Liver (tissue), 8 donors: ENCODE measurements at regions not wholly inside any gene's neighbourhood (a gene's known extent, or its start where the extent isn't known, plus 50 kb on each side); places are given as distances from the start of the nearest gene placed in this dataset.

Source experiments
- DNase-seq: peaks from one replicate; pipeline ENCODE4 v3.0.0-alpha.2; 2017; ENCODE audit warnings: low spot score
- H3K27ac ChIP-seq, 2 donors: one replicate each; pipeline ENCODE4 v1.7.0; 2013; ENCODE audit warnings: inconsistent platforms in 2 of 2, low read length in 2 of 2, control low read depth in 1 of 2, low read depth in 1 of 2, mild to moderate bottlenecking in 1 of 2
- H3K27me3 ChIP-seq, 4 donors: one replicate each; pipeline versions ENCODE4 v1.6.1 to v1.7.0; 2013; ENCODE audit warnings: low read length in 3 of 4, inconsistent platforms in 1 of 4, mild to moderate bottlenecking in 1 of 4, moderate library complexity in 1 of 4; ENCODE audit not compliant: control insufficient read depth in 4 of 4, insufficient read depth in 4 of 4
- H3K36me3 ChIP-seq, 4 donors: one replicate each; pipeline versions ENCODE4 v1.6.1 to v1.7.0; 2013; ENCODE audit warnings: low read length in 3 of 4, mild to moderate bottlenecking in 3 of 4, low read depth in 1 of 4, moderate library complexity in 1 of 4; ENCODE audit not compliant: control insufficient read depth in 4 of 4, insufficient read depth in 3 of 4
- H3K4me1 ChIP-seq, 4 donors: one replicate each; pipeline versions ENCODE4 v1.6.1 to v1.7.0; 2013; ENCODE audit warnings: low read length in 3 of 4, mild to moderate bottlenecking in 3 of 4, moderate library complexity in 1 of 4; ENCODE audit not compliant: control insufficient read depth in 4 of 4, insufficient read depth in 4 of 4
- H3K4me3 ChIP-seq, 3 donors: one replicate each; pipeline versions ENCODE4 v1.6.1 to v1.7.0; 2013; ENCODE audit warnings: low read length in 3 of 3, control low read depth in 1 of 3, low read depth in 1 of 3, mild to moderate bottlenecking in 1 of 3
- H3K9ac ChIP-seq, 2 donors: one replicate each; pipeline ENCODE4 v1.7.0; 2013; ENCODE audit warnings: low read length in 2 of 2, mild to moderate bottlenecking in 2 of 2, moderate library complexity in 2 of 2, control low read depth in 1 of 2, low read depth in 1 of 2
- H3K9me3 ChIP-seq, 4 donors: one replicate each; pipeline versions ENCODE4 v1.6.1 to v1.7.0; 2013; ENCODE audit warnings: low read length in 3 of 4; ENCODE audit not compliant: control insufficient read depth in 4 of 4
- EGR1 ChIP-seq, 2 donors: IDR thresholded peaks; 2 replicates each; pipeline ENCODE4 v1.6.1; 2016 to 2018; ENCODE audit warnings: antibody characterized with exemption in 2 of 2, low read depth in 2 of 2
- FOXA1 ChIP-seq: IDR thresholded peaks from 2 replicates; pipeline ENCODE4 v1.6.1; 2016; ENCODE audit warnings: antibody characterized with exemption
- FOXA2 ChIP-seq: IDR thresholded peaks from 2 replicates; pipeline ENCODE4 v1.6.1; 2016; ENCODE audit warnings: antibody characterized with exemption
- GABPA ChIP-seq, 2 donors: IDR thresholded peaks in 1 of 2; conservative IDR thresholded peaks in 1 of 2; 2 replicates each; pipeline ENCODE4 v1.6.1; 2016; ENCODE audit warnings: antibody characterized with exemption in 2 of 2, mild to moderate bottlenecking in 1 of 2, moderate library complexity in 1 of 2
- HNF4A ChIP-seq, 2 donors: conservative IDR thresholded peaks; 2 replicates each; pipeline ENCODE4 v1.6.1; 2016; ENCODE audit warnings: antibody characterized with exemption in 2 of 2, mild to moderate bottlenecking in 2 of 2
- HNF4G ChIP-seq: IDR thresholded peaks from 2 replicates; pipeline ENCODE4 v1.6.1; 2016; ENCODE audit warnings: antibody characterized with exemption
- JUND ChIP-seq, 2 donors: IDR thresholded peaks; 2 replicates each; pipeline ENCODE4 v1.6.1; 2016; ENCODE audit warnings: antibody characterized with exemption in 2 of 2
- NR2F2 ChIP-seq: IDR thresholded peaks from 2 replicates; pipeline ENCODE4 v1.6.1; 2016; ENCODE audit warnings: antibody characterized with exemption
- RAD21 ChIP-seq, 2 donors: IDR thresholded peaks; 2 replicates each; pipeline ENCODE4 v1.6.1; 2016; ENCODE audit warnings: antibody characterized with exemption in 2 of 2, mild to moderate bottlenecking in 2 of 2
- RXRA ChIP-seq, 2 donors: IDR thresholded peaks; 2 replicates each; pipeline ENCODE4 v1.6.1; 2017 to 2018; ENCODE audit warnings: antibody characterized with exemption in 2 of 2, mild to moderate bottlenecking in 1 of 2
- SP1 ChIP-seq: IDR thresholded peaks from 2 replicates; pipeline ENCODE4 v1.6.1; 2018; ENCODE audit warnings: antibody characterized with exemption, mild to moderate bottlenecking
- TAF1 ChIP-seq: conservative IDR thresholded peaks from 2 replicates; pipeline ENCODE4 v1.6.1; 2016; ENCODE audit warnings: antibody characterized with exemption, mild to moderate bottlenecking
- YY1 ChIP-seq: IDR thresholded peaks from 2 replicates; pipeline ENCODE4 v1.6.1; 2016; ENCODE audit warnings: antibody characterized with exemption, mild to moderate bottlenecking
- WGBS: extraction: QIAGEN DNeasy Blood & Tissue Kit; methylation state at CpG from one replicate; pipeline ENCODE4 v1.1.7; 2013; 5-methylcytosine and 5-hydroxymethylcytosine counted together
- TF ChIP-seq, protein P1 (sequence below): IDR thresholded peaks from 2 replicates; pipeline ENCODE4 v1.6.1; 2016; ENCODE audit warnings: antibody characterized with exemption
- TF ChIP-seq, protein P2 (sequence below): IDR thresholded peaks from 2 replicates; pipeline ENCODE4 v1.6.1; 2016; ENCODE audit warnings: antibody characterized with exemption, mild to moderate bottlenecking
- TF ChIP-seq, protein P3 (sequence below): IDR thresholded peaks from 2 replicates; pipeline ENCODE4 v1.6.1; 2016; ENCODE audit warnings: antibody characterized with exemption
- TF ChIP-seq, protein P4 (sequence below): fragments of 150-350 bp; IDR thresholded peaks from 2 replicates; pipeline ENCODE4 v1.5.1; 2017; ENCODE audit warnings: improper control_type of control experiment, low read depth, low read length; ENCODE audit not compliant: missing input control
- TF ChIP-seq, protein P5 (sequence below): IDR thresholded peaks from 2 replicates; pipeline ENCODE4 v1.6.1; 2016; ENCODE audit warnings: antibody characterized with exemption
- donor health status: healthy.
- donor health status: healthy.
- donor health status: healthy.
- donor health status: healthy.
- donor health status: healthy.

DNA sequence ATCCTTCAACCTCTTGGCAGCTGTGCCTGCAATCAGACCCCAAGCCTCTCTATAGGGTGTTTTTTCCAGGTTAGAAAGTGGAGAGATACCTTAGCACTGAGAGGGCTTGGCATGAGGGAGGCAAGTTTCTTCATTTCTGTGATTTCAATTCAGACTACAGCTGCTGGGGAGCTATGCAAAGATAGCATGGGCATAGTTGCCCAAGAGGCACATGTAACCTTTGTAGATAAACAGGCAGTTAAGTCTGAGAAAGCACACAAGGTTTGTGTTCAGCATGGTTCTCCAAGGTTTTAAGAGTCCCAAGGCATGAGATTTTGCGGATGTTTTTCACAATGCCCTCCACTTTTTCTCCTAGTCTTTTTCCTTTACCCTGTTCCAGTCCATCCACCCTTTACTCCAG, 385.0 kb upstream of the ETAA1 start:
- DNase-seq = no peak
- no peak overlapping the region for H3K4me3 ChIP-seq
- H3K4me1 ChIP-seq = no peaks in the 10 kb centered on the region
- TF ChIP-seq, protein P1, sequence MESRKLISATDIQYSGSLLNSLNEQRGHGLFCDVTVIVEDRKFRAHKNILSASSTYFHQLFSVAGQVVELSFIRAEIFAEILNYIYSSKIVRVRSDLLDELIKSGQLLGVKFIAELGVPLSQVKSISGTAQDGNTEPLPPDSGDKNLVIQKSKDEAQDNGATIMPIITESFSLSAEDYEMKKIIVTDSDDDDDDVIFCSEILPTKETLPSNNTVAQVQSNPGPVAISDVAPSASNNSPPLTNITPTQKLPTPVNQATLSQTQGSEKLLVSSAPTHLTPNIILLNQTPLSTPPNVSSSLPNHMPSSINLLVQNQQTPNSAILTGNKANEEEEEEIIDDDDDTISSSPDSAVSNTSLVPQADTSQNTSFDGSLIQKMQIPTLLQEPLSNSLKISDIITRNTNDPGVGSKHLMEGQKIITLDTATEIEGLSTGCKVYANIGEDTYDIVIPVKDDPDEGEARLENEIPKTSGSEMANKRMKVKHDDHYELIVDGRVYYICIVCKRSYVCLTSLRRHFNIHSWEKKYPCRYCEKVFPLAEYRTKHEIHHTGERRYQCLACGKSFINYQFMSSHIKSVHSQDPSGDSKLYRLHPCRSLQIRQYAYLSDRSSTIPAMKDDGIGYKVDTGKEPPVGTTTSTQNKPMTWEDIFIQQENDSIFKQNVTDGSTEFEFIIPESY = no peak
- TF ChIP-seq GABPA (IDR thresholded peaks at IDR 0.05 in 1 of 2, conservative IDR thresholded peaks at IDR 0.05 in 1 of 2) (no peak), FOXA2 (no peak), RAD21 (IDR thresholded peaks at IDR 0.05) (no peak), RXRA (IDR thresholded peaks at IDR 0.05) (no peak), HNF4G (no peak), SP1 (no peak), YY1 (no peak)
- TF ChIP-seq, protein P2, sequence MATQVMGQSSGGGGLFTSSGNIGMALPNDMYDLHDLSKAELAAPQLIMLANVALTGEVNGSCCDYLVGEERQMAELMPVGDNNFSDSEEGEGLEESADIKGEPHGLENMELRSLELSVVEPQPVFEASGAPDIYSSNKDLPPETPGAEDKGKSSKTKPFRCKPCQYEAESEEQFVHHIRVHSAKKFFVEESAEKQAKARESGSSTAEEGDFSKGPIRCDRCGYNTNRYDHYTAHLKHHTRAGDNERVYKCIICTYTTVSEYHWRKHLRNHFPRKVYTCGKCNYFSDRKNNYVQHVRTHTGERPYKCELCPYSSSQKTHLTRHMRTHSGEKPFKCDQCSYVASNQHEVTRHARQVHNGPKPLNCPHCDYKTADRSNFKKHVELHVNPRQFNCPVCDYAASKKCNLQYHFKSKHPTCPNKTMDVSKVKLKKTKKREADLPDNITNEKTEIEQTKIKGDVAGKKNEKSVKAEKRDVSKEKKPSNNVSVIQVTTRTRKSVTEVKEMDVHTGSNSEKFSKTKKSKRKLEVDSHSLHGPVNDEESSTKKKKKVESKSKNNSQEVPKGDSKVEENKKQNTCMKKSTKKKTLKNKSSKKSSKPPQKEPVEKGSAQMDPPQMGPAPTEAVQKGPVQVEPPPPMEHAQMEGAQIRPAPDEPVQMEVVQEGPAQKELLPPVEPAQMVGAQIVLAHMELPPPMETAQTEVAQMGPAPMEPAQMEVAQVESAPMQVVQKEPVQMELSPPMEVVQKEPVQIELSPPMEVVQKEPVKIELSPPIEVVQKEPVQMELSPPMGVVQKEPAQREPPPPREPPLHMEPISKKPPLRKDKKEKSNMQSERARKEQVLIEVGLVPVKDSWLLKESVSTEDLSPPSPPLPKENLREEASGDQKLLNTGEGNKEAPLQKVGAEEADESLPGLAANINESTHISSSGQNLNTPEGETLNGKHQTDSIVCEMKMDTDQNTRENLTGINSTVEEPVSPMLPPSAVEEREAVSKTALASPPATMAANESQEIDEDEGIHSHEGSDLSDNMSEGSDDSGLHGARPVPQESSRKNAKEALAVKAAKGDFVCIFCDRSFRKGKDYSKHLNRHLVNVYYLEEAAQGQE = no peak
- TF ChIP-seq, protein P3, sequence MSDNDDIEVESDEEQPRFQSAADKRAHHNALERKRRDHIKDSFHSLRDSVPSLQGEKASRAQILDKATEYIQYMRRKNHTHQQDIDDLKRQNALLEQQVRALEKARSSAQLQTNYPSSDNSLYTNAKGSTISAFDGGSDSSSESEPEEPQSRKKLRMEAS = no peak
- H3K27me3 ChIP-seq = no peaks in the 10 kb centered on the region
- WGBS = 91% methylated on average over 1 of the region's 1 CpG
- no peak overlapping the region for H3K9ac ChIP-seq
- no peak overlapping the region for H3K27ac ChIP-seq
- H3K36me3 ChIP-seq = no peaks in the 10 kb centered on the region
- no peaks in the 10 kb centered on the region for H3K9me3 ChIP-seq

DNA sequence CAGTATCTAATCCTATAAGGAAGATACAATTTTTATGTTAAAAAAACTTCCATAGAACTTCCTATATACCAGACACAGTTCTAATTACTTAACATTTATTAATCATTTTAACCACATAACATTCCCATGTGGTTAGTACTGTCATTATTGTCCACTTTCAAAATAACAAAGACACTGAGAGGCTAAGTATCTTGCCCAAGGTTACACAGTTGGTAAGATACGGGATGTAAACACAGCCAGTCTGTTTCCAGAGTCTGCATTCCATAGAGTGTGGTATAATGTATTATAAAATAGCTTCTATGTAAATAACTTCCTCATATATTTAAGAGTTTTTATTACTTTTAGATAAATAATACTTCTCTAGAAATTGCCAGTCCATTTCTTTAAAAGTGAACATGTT, 383.3 kb upstream of the ETAA1 start:
- 86% methylated on average over 1 of the region's 1 CpG for WGBS

More for the DNA sequence above, 383.3 kb upstream of the ETAA1 start:
- no peaks in the 10 kb centered on the region for H3K4me1 ChIP-seq
- TF ChIP-seq NR2F2 = no peak
- TF ChIP-seq, protein P4, sequence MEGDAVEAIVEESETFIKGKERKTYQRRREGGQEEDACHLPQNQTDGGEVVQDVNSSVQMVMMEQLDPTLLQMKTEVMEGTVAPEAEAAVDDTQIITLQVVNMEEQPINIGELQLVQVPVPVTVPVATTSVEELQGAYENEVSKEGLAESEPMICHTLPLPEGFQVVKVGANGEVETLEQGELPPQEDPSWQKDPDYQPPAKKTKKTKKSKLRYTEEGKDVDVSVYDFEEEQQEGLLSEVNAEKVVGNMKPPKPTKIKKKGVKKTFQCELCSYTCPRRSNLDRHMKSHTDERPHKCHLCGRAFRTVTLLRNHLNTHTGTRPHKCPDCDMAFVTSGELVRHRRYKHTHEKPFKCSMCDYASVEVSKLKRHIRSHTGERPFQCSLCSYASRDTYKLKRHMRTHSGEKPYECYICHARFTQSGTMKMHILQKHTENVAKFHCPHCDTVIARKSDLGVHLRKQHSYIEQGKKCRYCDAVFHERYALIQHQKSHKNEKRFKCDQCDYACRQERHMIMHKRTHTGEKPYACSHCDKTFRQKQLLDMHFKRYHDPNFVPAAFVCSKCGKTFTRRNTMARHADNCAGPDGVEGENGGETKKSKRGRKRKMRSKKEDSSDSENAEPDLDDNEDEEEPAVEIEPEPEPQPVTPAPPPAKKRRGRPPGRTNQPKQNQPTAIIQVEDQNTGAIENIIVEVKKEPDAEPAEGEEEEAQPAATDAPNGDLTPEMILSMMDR = no peak
- no peak for TF ChIP-seq RXRA (IDR thresholded peaks at IDR 0.05)
- TF ChIP-seq, protein P2 = no peak
- TF ChIP-seq, protein P5, sequence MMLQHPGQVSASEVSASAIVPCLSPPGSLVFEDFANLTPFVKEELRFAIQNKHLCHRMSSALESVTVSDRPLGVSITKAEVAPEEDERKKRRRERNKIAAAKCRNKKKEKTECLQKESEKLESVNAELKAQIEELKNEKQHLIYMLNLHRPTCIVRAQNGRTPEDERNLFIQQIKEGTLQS = no peak
- no peak for TF ChIP-seq RAD21 (IDR thresholded peaks at IDR 0.05)
- TF ChIP-seq JUND (IDR thresholded peaks at IDR 0.05) = no peak
- no peak for TF ChIP-seq SP1
- TF ChIP-seq FOXA1 = no peak
- no peak for TF ChIP-seq YY1
- no peak for TF ChIP-seq TAF1
- no peak for TF ChIP-seq HNF4G
- TF ChIP-seq, protein P3 = no peak
- TF ChIP-seq EGR1 (IDR thresholded peaks at IDR 0.05; ENCODE audit: low read depth in 2 of 2) = no peak
- TF ChIP-seq HNF4A (conservative IDR thresholded peaks at IDR 0.05) = no peak
- DNase-seq = no peak
- no peaks in the 10 kb centered on the region for H3K9me3 ChIP-seq
- no peak overlapping the region for H3K27ac ChIP-seq
- H3K4me3 ChIP-seq = no peak overlapping the region
- H3K27me3 ChIP-seq = no peaks in the 10 kb centered on the region
- H3K9ac ChIP-seq = no peak overlapping the region
- H3K36me3 ChIP-seq = no peaks in the 10 kb centered on the region
